CD4-positive, alpha-beta memory T cell (primary cell): ENCODE measurements at regions not wholly inside any gene's neighbourhood (a gene's known extent, or its start where the extent isn't known, plus 50 kb on each side); places are given as distances from the start of the nearest gene placed in this dataset.

ENCODE experiments used
- CTCF ChIA-PET: fragments of 350-600 bp; sonication (Branson Sonifier 250); formaldehyde crosslinking; loops from one replicate; lab custom pipeline; 2021; ENCODE audit warnings: inconsistent platforms; ENCODE audit not compliant: partially characterized antibody; lab: Charles Lee
- POLR2A ChIA-PET: fragments of 350-600 bp; sonication (Branson Sonifier 250); formaldehyde crosslinking; loops from one replicate; lab custom pipeline; 2021; ENCODE audit not compliant: partially characterized antibody; lab: Charles Lee
- DNase-seq, 5 donors: peaks; one replicate each; pipeline versions ENCODE4 v3.0.0 to v3.0.0-alpha.2; 2020 to 2022; ENCODE audit warnings: mixed read lengths in 1 of 5
- H3K27ac ChIP-seq: one replicate; pipeline ENCODE4 v1.7.0; 2013; ENCODE audit warnings: low read depth, low read length
- H3K27me3 ChIP-seq: 2 replicates; pipeline ENCODE4 v1.7.0; 2013; ENCODE audit warnings: mild to moderate bottlenecking, low read length, moderate library complexity; ENCODE audit not compliant: insufficient read depth
- H3K36me3 ChIP-seq: 2 replicates; pipeline ENCODE4 v1.7.0; 2013; ENCODE audit warnings: mild to moderate bottlenecking, low read length, moderate library complexity; ENCODE audit not compliant: insufficient read depth
- H3K4me1 ChIP-seq: 2 replicates; pipeline ENCODE4 v1.7.0; 2013; ENCODE audit warnings: mild to moderate bottlenecking, low read length, moderate library complexity; ENCODE audit not compliant: insufficient read depth
- H3K4me3 ChIP-seq, 2 donors: one replicate each; pipeline ENCODE4 v1.7.0; 2013; ENCODE audit warnings: low read length in 2 of 2, mild to moderate bottlenecking in 1 of 2
- H3K9me3 ChIP-seq, 2 donors: one replicate each; pipeline ENCODE4 v1.7.0; 2013; ENCODE audit warnings: low read length in 2 of 2, control low read depth in 1 of 2; ENCODE audit not compliant: control insufficient read depth in 1 of 2
- H3K27ac Mint-ChIP-seq, 7 donors: one replicate each; pipeline ENCODE4 v1.8.0; 2020 to 2021; ENCODE audit warnings: mixed read lengths in 7 of 7, mild to moderate bottlenecking in 6 of 7, inconsistent platforms in 3 of 7, moderate library complexity in 3 of 7
- H3K27me3 Mint-ChIP-seq, 2 donors: one replicate each; pipeline ENCODE4 v1.8.0; 2020 to 2021; ENCODE audit warnings: mixed read lengths in 2 of 2
- H3K36me3 Mint-ChIP-seq, 2 donors: one replicate each; pipeline ENCODE4 v1.8.0; 2020 to 2021; ENCODE audit warnings: mixed read lengths in 2 of 2, inconsistent platforms in 1 of 2, mild to moderate bottlenecking in 1 of 2
- H3K4me1 Mint-ChIP-seq, 4 donors: one replicate each; pipeline ENCODE4 v1.8.0; 2020 to 2021; ENCODE audit warnings: mixed read lengths in 4 of 4, mild to moderate bottlenecking in 1 of 4
- H3K4me3 Mint-ChIP-seq, 8 donors: one replicate each; pipeline ENCODE4 v1.8.0; 2020 to 2021; ENCODE audit warnings: mixed read lengths in 8 of 8, mild to moderate bottlenecking in 7 of 8, moderate library complexity in 6 of 8, inconsistent platforms in 3 of 8
- H3K9me3 Mint-ChIP-seq, 8 donors: one replicate each; pipeline ENCODE4 v1.8.0; 2020 to 2021; ENCODE audit warnings: mixed read lengths in 8 of 8, mild to moderate bottlenecking in 5 of 8, inconsistent platforms in 3 of 8, moderate library complexity in 1 of 8
- intact Hi-C: fragments of 100-400 bp; cut with micrococcal nuclease; formaldehyde crosslinking; loops from one replicate; pipeline ENCODE4 v1.15.1; 2023

GRCh38 chr14:61868846-61869245, 106.6 kb downstream of the SNAPC1 start:
- no peak overlapping the region for H3K27ac Mint-ChIP-seq
- peaks cover 6 to 10% of the 10 kb centered on the region in 2 donors for H3K27me3 Mint-ChIP-seq
- H3K4me3 Mint-ChIP-seq, result no peak overlapping the region
- no peak overlapping the region for H3K4me3 ChIP-seq
- H3K9me3 Mint-ChIP-seq, result peaks cover 0 to 22% (median 17%) of the 10 kb centered on the region in 8 donors
- H3K4me1 Mint-ChIP-seq, result peaks cover 0 to 2% (median 0%) of the 10 kb centered on the region in 4 donors
- no peak overlapping the region for H3K27ac ChIP-seq
- no peaks in the 10 kb centered on the region for H3K36me3 ChIP-seq
- H3K27me3 ChIP-seq, result no peaks in the 10 kb centered on the region
- H3K9me3 ChIP-seq, result no peaks in the 10 kb centered on the region
- H3K36me3 Mint-ChIP-seq, result peaks cover 3 to 4% of the 10 kb centered on the region in 2 donors
- no peaks in the 10 kb centered on the region for H3K4me1 ChIP-seq
- DNase-seq, result no peak
- CTCF ChIA-PET, result interaction anchor here (1.0 kb wide), 1 partner anchor 19 kb away, joined by 3 read pairs; no protein-coding TSS in a partner anchor
- intact Hi-C loops, result no loop called here
- POLR2A ChIA-PET, result no interaction called here

DNA sequence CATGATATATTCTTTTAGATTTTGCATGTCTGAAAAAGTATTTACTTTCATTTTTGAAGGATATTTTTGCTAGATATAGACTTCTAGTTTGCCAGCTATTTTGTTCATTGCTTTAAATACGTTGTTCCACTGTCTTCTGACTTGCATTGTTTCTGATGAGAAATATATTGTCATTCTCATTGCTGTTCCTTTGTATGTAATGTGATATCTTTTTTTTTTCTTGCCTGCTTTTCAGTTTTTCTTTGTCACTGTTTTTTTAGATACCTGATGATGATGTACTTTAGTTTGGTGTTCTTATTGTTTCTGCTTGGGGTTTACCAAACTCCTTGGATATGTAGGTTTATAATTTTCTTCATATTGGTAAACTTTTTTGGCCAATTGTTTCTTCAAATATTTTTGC, 107.9 kb downstream of the SNAPC1 start:
- H3K27ac Mint-ChIP-seq, result no peak overlapping the region
- H3K9me3 Mint-ChIP-seq, result peaks cover 0 to 22% (median 17%) of the 10 kb centered on the region in 8 donors
- H3K4me3 Mint-ChIP-seq, result no peak overlapping the region
- no peaks in the 10 kb centered on the region for H3K36me3 ChIP-seq
- ChIA-PET POLR2A (no interaction called here), CTCF (no interaction called here)
- H3K27me3 Mint-ChIP-seq, result peaks cover 10 to 12% of the 10 kb centered on the region in 2 donors
- no peaks in the 10 kb centered on the region for H3K4me1 ChIP-seq
- H3K36me3 Mint-ChIP-seq, result peaks cover 3 to 4% of the 10 kb centered on the region in 2 donors
- no peaks in the 10 kb centered on the region for H3K27me3 ChIP-seq
- peaks cover 0 to 2% (median 0%) of the 10 kb centered on the region in 4 donors for H3K4me1 Mint-ChIP-seq
- H3K4me3 ChIP-seq, result no peak overlapping the region
- no peak for DNase-seq
- intact Hi-C loops, result no loop called here
- no peak overlapping the region for H3K27ac ChIP-seq
- no peaks in the 10 kb centered on the region for H3K9me3 ChIP-seq

DNA sequence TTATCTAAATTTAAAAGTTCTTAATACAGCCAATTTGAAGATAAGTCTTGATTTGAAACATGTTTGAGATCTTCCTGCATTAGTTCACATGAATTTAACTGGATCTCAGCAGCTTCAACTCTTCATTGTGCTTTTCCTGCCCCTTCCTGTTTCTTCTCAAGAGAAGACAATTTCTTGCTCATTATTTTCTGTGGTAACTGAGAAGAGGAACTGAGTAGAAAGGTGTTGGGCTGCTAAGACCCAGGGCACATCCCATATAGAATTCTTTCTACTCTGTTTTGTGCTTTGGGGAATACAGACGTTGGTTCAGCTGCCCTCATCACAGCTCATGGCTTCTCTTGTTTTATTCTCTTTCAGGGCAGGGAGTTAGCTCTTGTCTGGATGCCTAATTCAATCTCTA, 110.2 kb downstream of the SNAPC1 start:
- H3K27me3 Mint-ChIP-seq, result peaks cover 22% of the 10 kb centered on the region in 2 donors
- Histone ChIP-seq H3K4me1 (no peaks in the 10 kb centered on the region), H3K9me3 (no peaks in the 10 kb centered on the region), H3K27ac (no peak overlapping the region), H3K27me3 (no peaks in the 10 kb centered on the region), H3K4me3 (no peak overlapping the region), H3K36me3 (no peaks in the 10 kb centered on the region)
- no peak for DNase-seq
- no peak overlapping the region for H3K27ac Mint-ChIP-seq
- peaks cover 0 to 22% (median 17%) of the 10 kb centered on the region in 8 donors for H3K9me3 Mint-ChIP-seq
- CTCF ChIA-PET, result interaction anchor here (1.2 kb wide), 1 partner anchor 35 kb away, joined by 5 read pairs; no protein-coding TSS in a partner anchor
- H3K4me1 Mint-ChIP-seq, result no peaks in the 10 kb centered on the region
- no peak overlapping the region for H3K4me3 Mint-ChIP-seq
- POLR2A ChIA-PET, result no interaction called here
- intact Hi-C loops, result no loop called here
- H3K36me3 Mint-ChIP-seq, result peaks cover 3 to 4% of the 10 kb centered on the region in 2 donors

DNA sequence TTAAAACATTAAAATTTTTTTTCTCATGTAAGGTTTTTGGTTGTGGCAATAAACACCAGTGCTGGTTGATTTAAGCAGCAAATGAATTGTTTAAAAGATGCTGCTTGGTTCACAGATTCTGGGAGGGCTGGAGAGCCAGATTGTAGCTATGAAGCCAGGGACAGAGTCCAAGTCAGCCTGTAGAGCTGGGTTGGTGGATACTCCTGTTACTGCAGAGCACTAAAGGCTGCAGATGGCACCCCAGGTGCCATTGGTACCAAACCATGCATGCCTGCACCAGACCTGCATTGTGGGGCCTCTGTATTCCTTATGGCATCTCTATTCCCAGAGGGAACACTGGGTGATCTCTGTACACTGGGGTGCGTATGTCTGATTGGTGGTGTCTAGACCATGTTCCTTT, 113.3 kb downstream of the SNAPC1 start:
- intact Hi-C loops, result no loop called here
- CTCF ChIA-PET, result no interaction called here
- Histone ChIP-seq H3K4me3 (no peak overlapping the region), H3K4me1 (no peaks in the 10 kb centered on the region), H3K36me3 (no peaks in the 10 kb centered on the region), H3K9me3 (no peaks in the 10 kb centered on the region), H3K27ac (no peak overlapping the region), H3K27me3 (no peaks in the 10 kb centered on the region)
- no peak for DNase-seq
- H3K4me1 Mint-ChIP-seq, result no peaks in the 10 kb centered on the region
- H3K27me3 Mint-ChIP-seq, result peaks cover 22 to 34% of the 10 kb centered on the region in 2 donors
- peaks cover 1 to 4% of the 10 kb centered on the region in 2 donors for H3K36me3 Mint-ChIP-seq
- no peak overlapping the region for H3K4me3 Mint-ChIP-seq
- no peak overlapping the region for H3K27ac Mint-ChIP-seq
- POLR2A ChIA-PET, result no interaction called here
- peaks cover 0 to 15% (median 10%) of the 10 kb centered on the region in 8 donors for H3K9me3 Mint-ChIP-seq

DNA sequence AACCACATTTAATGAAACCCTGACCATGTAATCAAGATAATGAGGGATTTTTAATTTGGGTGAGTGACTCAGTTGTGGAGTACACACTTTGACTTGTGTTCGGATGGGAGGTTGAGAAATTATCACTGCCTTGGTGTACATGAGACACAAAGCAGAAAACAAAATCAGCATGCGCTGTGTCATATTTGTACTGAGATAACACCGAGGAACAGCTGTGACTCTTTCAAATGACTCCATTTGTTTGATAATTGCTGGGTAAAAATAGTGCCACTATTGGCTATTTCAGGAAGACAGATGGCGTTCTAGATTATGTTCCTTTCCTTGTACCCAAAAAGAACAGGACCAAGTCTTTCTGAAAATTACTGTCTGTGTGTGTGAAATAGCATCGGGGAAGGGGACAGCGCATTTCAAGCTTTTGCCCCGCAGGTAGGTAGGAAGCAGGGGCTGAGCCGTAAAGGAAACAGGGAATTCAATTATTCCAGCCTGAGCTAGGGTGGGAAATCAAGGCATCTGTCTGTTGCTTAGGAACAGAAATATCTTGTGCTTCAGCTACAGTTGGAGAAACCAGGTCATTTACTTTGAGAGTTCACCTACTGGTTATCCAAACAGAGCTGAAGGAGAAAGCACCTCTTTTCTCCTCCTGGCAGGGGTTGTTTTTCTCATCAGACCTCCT, 114.3 kb downstream of the SNAPC1 start:
- no peak overlapping the region for H3K4me3 Mint-ChIP-seq
- Histone ChIP-seq H3K27me3 (no peaks in the 10 kb centered on the region), H3K27ac (no peak overlapping the region), H3K9me3 (no peaks in the 10 kb centered on the region), H3K36me3 (no peaks in the 10 kb centered on the region), H3K4me3 (no peak overlapping the region), H3K4me1 (no peaks in the 10 kb centered on the region)
- no peaks in the 10 kb centered on the region for H3K36me3 Mint-ChIP-seq
- intact Hi-C loops, result no loop called here
- POLR2A ChIA-PET, result no interaction called here
- no peaks in the 10 kb centered on the region for H3K4me1 Mint-ChIP-seq
- peaks cover 30 to 34% of the 10 kb centered on the region in 2 donors for H3K27me3 Mint-ChIP-seq
- no peak for DNase-seq
- H3K9me3 Mint-ChIP-seq, result peaks cover 0 to 4% (median under 1%) of the 10 kb centered on the region in 8 donors
- CTCF ChIA-PET, result no interaction called here
- H3K27ac Mint-ChIP-seq, result no peak overlapping the region

GRCh38 chr14:61877035-61877390, 114.8 kb downstream of the SNAPC1 start:
- no peaks in the 10 kb centered on the region for H3K9me3 ChIP-seq
- H3K27ac ChIP-seq, result no peak overlapping the region
- H3K4me3 ChIP-seq, result no peak overlapping the region
- H3K4me1 Mint-ChIP-seq, result no peaks in the 10 kb centered on the region
- H3K27ac Mint-ChIP-seq, result no peak overlapping the region
- intact Hi-C loops, result no loop called here
- H3K27me3 Mint-ChIP-seq, result peaks cover 33 to 38% of the 10 kb centered on the region in 2 donors
- ChIA-PET CTCF (no interaction called here), POLR2A (no interaction called here)
- H3K9me3 Mint-ChIP-seq, result peaks cover 0 to 4% (median 0%) of the 10 kb centered on the region in 8 donors
- DNase-seq, result no peak
- no peaks in the 10 kb centered on the region for H3K27me3 ChIP-seq
- H3K4me1 ChIP-seq, result no peaks in the 10 kb centered on the region
- H3K36me3 Mint-ChIP-seq, result no peaks in the 10 kb centered on the region
- no peak overlapping the region for H3K4me3 Mint-ChIP-seq
- no peaks in the 10 kb centered on the region for H3K36me3 ChIP-seq

- intact Hi-C loops, result no loop called here
- no peaks in the 10 kb centered on the region for H3K36me3 ChIP-seq
- Mint-ChIP-seq H3K27ac (no peak overlapping the region), H3K4me3 (no peak overlapping the region), H3K9me3 (peaks cover 0 to 4% (median 0%) of the 10 kb centered on the region in 8 donors), H3K36me3 (no peaks in the 10 kb centered on the region), H3K4me1 (no peaks in the 10 kb centered on the region), H3K27me3 (peaks cover 33 to 41% of the 10 kb centered on the region in 2 donors)
- H3K27me3 ChIP-seq, result no peaks in the 10 kb centered on the region
- no peak for DNase-seq
- no peaks in the 10 kb centered on the region for H3K9me3 ChIP-seq
- ChIA-PET CTCF (interaction anchor here (0.9 kb wide), 1 partner anchor 11 kb away, joined by 3 read pairs; no protein-coding TSS in a partner anchor), POLR2A (no interaction called here)
- H3K27ac ChIP-seq, result no peak overlapping the region
- no peak overlapping the region for H3K4me3 ChIP-seq
- no peaks in the 10 kb centered on the region for H3K4me1 ChIP-seq
Observed at GRCh38 chr14:61877768-61878167, 115.5 kb downstream of the SNAPC1 start.
